OCI-LY7 (cell line): ENCODE measurements at regions not wholly inside any gene's neighbourhood (a gene's known extent, or its start where the extent isn't known, plus 50 kb on each side); places are given as distances from the start of the nearest gene placed in this dataset.

Experiments
- BruUV-seq: library from RNA; stranded (reverse); fragments of 400-500 nt; replicated peaks from 2 replicates; lab custom pipeline; 2021; lab: Mats Ljungman, UMichigan
- CTCF ChIA-PET: fragments of 300-600 bp; sonication (Branson Sonifier 250); formaldehyde crosslinking; loops from one replicate; lab custom pipeline; 2022; ENCODE audit warnings: antibody characterized with exemption; ENCODE audit not compliant: unreplicated experiment; lab: Charles Lee
- POLR2A ChIA-PET: fragments of 300-600 bp; sonication (Branson Sonifier 250); formaldehyde crosslinking; loops from one replicate; lab custom pipeline; 2022; ENCODE audit warnings: antibody characterized with exemption; lab: Charles Lee
- DNase-seq: peaks from one replicate; pipeline ENCODE4 v3.0.0-alpha.2; 2015; ENCODE audit warnings: low spot score
- H2AFZ ChIP-seq: fragments of 200-600 bp; sonication (generic), shearing (Covaris generic); 2 replicates; pipeline ENCODE4 v1.6.1; 2014; ENCODE audit warnings: mild to moderate bottlenecking, antibody characterized with exemption, low read length, moderate library complexity
- H3K27ac ChIP-seq: fragments of 200-600 bp; sonication (generic); 2 replicates; pipeline ENCODE4 v1.5.1; 2014; ENCODE audit warnings: mixed run types, low read depth, mild to moderate bottlenecking, moderate library complexity, low read length, inconsistent platforms; ENCODE audit not compliant: poor library complexity, severe bottlenecking
- H3K36me3 ChIP-seq: fragments of 200-600 bp; sonication (generic); 2 replicates; pipeline ENCODE4 v1.6.1; 2014; ENCODE audit warnings: mild to moderate bottlenecking, antibody characterized with exemption, low read length, moderate library complexity, mixed read lengths; ENCODE audit not compliant: insufficient read depth
- H3K4me1 ChIP-seq: fragments of 200-600 bp; sonication (generic); 2 replicates; pipeline ENCODE4 v1.5.1; 2014; ENCODE audit warnings: mild to moderate bottlenecking, low read length; ENCODE audit not compliant: insufficient read depth, poor library complexity, severe bottlenecking
- H3K4me2 ChIP-seq: fragments of 200-600 bp; sonication (generic); 2 replicates; pipeline ENCODE4 v1.6.1; 2014; ENCODE audit warnings: mild to moderate bottlenecking, low read length
- H3K4me3 ChIP-seq: fragments of 200-600 bp; sonication (generic); 2 replicates; pipeline ENCODE4 v1.5.1; 2014; ENCODE audit warnings: mild to moderate bottlenecking, low read depth, low read length; ENCODE audit not compliant: poor library complexity, severe bottlenecking
- H3K79me2 ChIP-seq: fragments of 200-600 bp; sonication (generic); 2 replicates; pipeline ENCODE4 v1.6.1; 2016; ENCODE audit warnings: low read depth, mild to moderate bottlenecking, low read length, moderate library complexity, mixed read lengths; ENCODE audit not compliant: insufficient read depth
- H3K9me2 ChIP-seq: fragments of 200-600 bp; sonication (generic); 2 replicates; pipeline ENCODE4 v1.6.1; 2016; ENCODE audit warnings: mild to moderate bottlenecking, low read length, mixed read lengths; ENCODE audit not compliant: insufficient read depth
- H3K9me3 ChIP-seq: fragments of 200-600 bp; sonication (generic); 2 replicates; pipeline ENCODE4 v1.6.1; 2014; ENCODE audit warnings: mild to moderate bottlenecking, mixed run types, low read length, mixed read lengths
- H4K20me1 ChIP-seq: fragments of 200-600 bp; sonication (generic); 2 replicates; pipeline ENCODE4 v1.6.1; 2014; ENCODE audit warnings: mild to moderate bottlenecking, antibody characterized with exemption, low read length, moderate library complexity, mixed read lengths; ENCODE audit not compliant: insufficient read depth
- EZH2phosphoT487 ChIP-seq: fragments of 200-600 bp; sonication (generic); IDR thresholded peaks from 2 replicates; pipeline ENCODE4 v1.6.1; 2018; ENCODE audit warnings: low read depth, borderline replicate concordance, mild to moderate bottlenecking, mixed run types, antibody characterized with exemption, low read length, moderate library complexity, mixed read lengths
- intact Hi-C: fragments of 100-400 bp; cut with micrococcal nuclease; formaldehyde crosslinking; loops from one replicate; pipeline ENCODE4 v1.10.0; 2022; ENCODE audit not compliant: unreplicated experiment
- TF ChIP-seq, protein P1 (sequence below): fragments of 200-600 bp; sonication (generic); conservative IDR thresholded peaks from 2 replicates; pipeline ENCODE4 v1.5.1; 2014; ENCODE audit warnings: mild to moderate bottlenecking, antibody characterized with exemption, low read length, moderate library complexity, mixed read lengths

DNA sequence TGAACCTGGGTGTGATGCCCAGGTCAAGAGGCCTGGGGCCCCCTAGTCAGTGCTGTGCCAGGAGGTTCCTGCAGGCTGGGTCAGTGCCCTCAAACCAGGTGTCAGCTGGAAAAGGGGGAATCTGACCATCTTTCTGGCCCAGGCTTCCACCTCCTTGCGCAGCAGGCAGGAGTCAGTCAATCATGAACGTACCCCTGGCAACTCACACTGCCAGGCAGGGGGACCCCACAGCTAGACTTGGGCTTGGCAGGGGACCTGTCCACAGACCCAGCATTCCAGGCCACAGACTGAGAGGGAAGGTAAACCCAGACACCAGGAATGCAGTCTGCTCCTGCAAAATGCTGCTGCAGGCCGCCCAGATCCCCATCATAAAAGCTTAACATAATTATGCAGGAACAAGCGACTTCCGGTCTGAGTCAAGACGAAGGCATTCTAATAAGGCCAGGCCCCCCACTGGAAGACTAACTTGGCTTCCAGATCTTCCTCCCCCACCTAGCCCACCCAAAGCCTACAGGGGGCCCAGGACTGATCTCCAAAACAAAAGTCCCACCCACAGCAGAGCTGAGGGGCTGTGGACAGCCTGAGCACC is 156.3 kb downstream of the BCOR start:
- POLR2A ChIA-PET: interaction anchor here (0.8 kb wide), 1 partner anchor 13 kb away, joined by 3 read pairs; no protein-coding TSS in a partner anchor
- intact Hi-C loops: no loop called here
- Histone ChIP-seq H3K4me2 (no peak overlapping the region), H3K9me3 (no peaks in the 10 kb centered on the region), H3K9me2 (no peaks in the 10 kb centered on the region), H3K79me2 (no peaks in the 10 kb centered on the region), H3K36me3 (no peaks in the 10 kb centered on the region), H4K20me1 (no peaks in the 10 kb centered on the region), H3K4me3 (no peak overlapping the region), H3K4me1 (peaks cover 4% of the 10 kb centered on the region), H3K27ac (no peak overlapping the region), H2AFZ (no peak overlapping the region)
- no peak for DNase-seq
- no peak for TF ChIP-seq EZH2phosphoT487
- TF ChIP-seq, protein P1, sequence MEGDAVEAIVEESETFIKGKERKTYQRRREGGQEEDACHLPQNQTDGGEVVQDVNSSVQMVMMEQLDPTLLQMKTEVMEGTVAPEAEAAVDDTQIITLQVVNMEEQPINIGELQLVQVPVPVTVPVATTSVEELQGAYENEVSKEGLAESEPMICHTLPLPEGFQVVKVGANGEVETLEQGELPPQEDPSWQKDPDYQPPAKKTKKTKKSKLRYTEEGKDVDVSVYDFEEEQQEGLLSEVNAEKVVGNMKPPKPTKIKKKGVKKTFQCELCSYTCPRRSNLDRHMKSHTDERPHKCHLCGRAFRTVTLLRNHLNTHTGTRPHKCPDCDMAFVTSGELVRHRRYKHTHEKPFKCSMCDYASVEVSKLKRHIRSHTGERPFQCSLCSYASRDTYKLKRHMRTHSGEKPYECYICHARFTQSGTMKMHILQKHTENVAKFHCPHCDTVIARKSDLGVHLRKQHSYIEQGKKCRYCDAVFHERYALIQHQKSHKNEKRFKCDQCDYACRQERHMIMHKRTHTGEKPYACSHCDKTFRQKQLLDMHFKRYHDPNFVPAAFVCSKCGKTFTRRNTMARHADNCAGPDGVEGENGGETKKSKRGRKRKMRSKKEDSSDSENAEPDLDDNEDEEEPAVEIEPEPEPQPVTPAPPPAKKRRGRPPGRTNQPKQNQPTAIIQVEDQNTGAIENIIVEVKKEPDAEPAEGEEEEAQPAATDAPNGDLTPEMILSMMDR: no peak
- CTCF ChIA-PET: interaction anchor here (0.6 kb wide), 1 partner anchor 17 kb away, joined by 3 read pairs; no protein-coding TSS in a partner anchor
- BruUV-seq: no TSS peak

DNA sequence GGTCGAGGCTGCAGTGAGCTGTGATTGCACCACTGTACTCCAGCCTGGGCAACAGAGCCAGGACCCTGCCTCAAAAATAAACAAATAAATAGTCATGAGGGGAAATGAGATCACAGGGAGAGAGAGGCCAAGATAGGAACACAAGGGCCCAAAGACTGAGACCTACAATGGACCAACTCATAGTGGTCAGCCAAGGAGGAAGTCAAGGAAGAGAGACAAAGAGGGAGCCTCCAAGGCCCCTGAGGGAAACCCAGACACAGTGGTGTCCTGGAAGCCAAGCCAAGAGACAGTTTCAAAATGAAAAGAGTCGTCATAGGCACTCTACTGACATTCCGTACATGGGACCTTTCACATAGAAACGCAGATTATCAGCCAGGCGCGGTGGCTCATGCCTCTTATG is 153.3 kb downstream of the BCOR start:
- Histone ChIP-seq H3K4me3 (no peak overlapping the region), H3K9me3 (no peaks in the 10 kb centered on the region), H2AFZ (no peak overlapping the region), H3K4me1 (peaks cover 11% of the 10 kb centered on the region), H3K4me2 (no peak overlapping the region), H3K79me2 (no peaks in the 10 kb centered on the region), H4K20me1 (no peaks in the 10 kb centered on the region), H3K36me3 (no peaks in the 10 kb centered on the region), H3K9me2 (no peaks in the 10 kb centered on the region), H3K27ac (no peak overlapping the region)
- CTCF ChIA-PET: no interaction called here
- BruUV-seq: no TSS peak
- TF ChIP-seq, protein P1: no peak
- TF ChIP-seq EZH2phosphoT487: no peak
- no peak for DNase-seq
- intact Hi-C loops: no loop called here
- POLR2A ChIA-PET: no interaction called here

DNA sequence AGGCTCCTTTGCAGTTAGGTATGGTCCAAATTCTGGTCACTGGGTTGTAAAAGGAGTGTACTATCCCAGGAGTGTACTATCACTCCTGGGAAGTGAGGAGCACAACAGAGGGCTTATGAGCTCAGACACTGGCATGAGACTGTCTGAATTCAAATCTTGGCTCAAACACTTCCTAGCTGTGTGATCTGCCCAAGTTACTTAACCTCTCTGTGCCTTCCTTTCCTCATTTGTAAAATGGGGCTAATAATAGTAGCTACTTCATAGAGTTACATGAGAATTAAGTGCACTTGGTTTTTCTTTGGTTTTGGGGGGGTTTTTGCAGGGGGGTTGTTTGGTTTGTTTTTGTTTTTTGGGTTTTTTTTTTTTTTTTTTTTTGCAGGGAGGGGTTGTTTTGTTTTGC is 152.0 kb downstream of the BCOR start:
- ChIA-PET CTCF (no interaction called here), POLR2A (interaction anchor here (0.6 kb wide), 1 partner anchor 26 kb away, joined by 4 read pairs; no protein-coding TSS in a partner anchor)
- TF ChIP-seq, protein P1: no peak
- TF ChIP-seq EZH2phosphoT487: no peak
- Histone ChIP-seq H3K4me2 (no peak overlapping the region), H3K9me2 (no peaks in the 10 kb centered on the region), H3K79me2 (no peaks in the 10 kb centered on the region), H3K27ac (no peak overlapping the region), H3K36me3 (no peaks in the 10 kb centered on the region), H3K4me1 (peaks cover 24% of the 10 kb centered on the region), H3K4me3 (no peak overlapping the region), H3K9me3 (peaks cover 4% of the 10 kb centered on the region), H4K20me1 (no peaks in the 10 kb centered on the region), H2AFZ (no peak overlapping the region)
- DNase-seq: no peak
- BruUV-seq: no TSS peak
- intact Hi-C loops: no loop called here
